ENCODE measurements at regions not wholly inside any gene's neighbourhood (a gene's known extent, or its start where the extent isn't known, plus 50 kb on each side); places are given as distances from the start of the nearest gene placed in this dataset.

GRCh38 chr15:29913528-29914135 lies 91.4 kb upstream of the TJP1 start:
- TF ChIP-seq CTCF (IDR thresholded peaks at IDR 0.05; ENCODE audit: insufficient read depth, low read length) = no peak
- no peak for TF ChIP-seq GABPA (IDR thresholded peaks at IDR 0.05; ENCODE audit: low read depth)
- no peak for TF ChIP-seq POLR2AphosphoS5 (IDR thresholded peaks at IDR 0.05; ENCODE audit: low read depth)
- no peak for TF ChIP-seq REST (IDR thresholded peaks at IDR 0.05; ENCODE audit: insufficient replicate concordance, low read depth)
